ENCODE measurements at regions not wholly inside any gene's neighbourhood (a gene's known extent, or its start where the extent isn't known, plus 50 kb on each side); places are given as distances from the start of the nearest gene placed in this dataset.

GRCh38 chr6:16925461-16925860 lies 164.2 kb upstream of the ATXN1 start:
- H2AK9ac ChIP-seq (replicated peaks; ENCODE audit: low read depth, low read length, poor library complexity) = no peak overlapping the region
- in situ Hi-C loops (cut with MboI; ENCODE audit: low sequenced_read_pairs) = no loop called here
- peak overlapping the region; percentile 93; the same call in 1 of the 2 replicates for H3K14ac ChIP-seq (replicated peaks; ENCODE audit: low read depth, low read length)
- H4K20me1 ChIP-seq (ENCODE audit: insufficient read depth, low read length) = no peaks in the 10 kb centered on the region
- H3K9ac ChIP-seq (ENCODE audit: low read depth, low read length) = no peak overlapping the region; the same call in 1 of the 2 replicates
- H3K23ac ChIP-seq (ENCODE audit: low read depth, low read length) = peak overlapping the region; percentile 40; the same call in 1 of the 2 replicates
- no TSS peak for BruUV-seq (replicated peaks)
- H3K56ac ChIP-seq (ENCODE audit: extremely low read depth, insufficient read depth, low read length) = peak overlapping the region; percentile 67
- no CpG with 5 or more reads among the region's 4 CpGs for WGBS, 2 experiments (ENCODE audit: extremely low coverage in 2 of 2, insufficient read length in 1 of 2)
- H2AK5ac ChIP-seq (ENCODE audit: low read depth, low read length) = peak overlapping the region; percentile 92; the same call in 1 of the 2 replicates
- no peak for TF ChIP-seq FOS (IDR thresholded peaks at IDR 0.05; ENCODE audit: low read depth, low read length)
- no peak for TF ChIP-seq MXI1 (IDR thresholded peaks at IDR 0.05; ENCODE audit: borderline replicate concordance, low read depth, low read length)
- no peak for TF ChIP-seq BHLHE40 (IDR thresholded peaks at IDR 0.05; ENCODE audit: low read depth, low read length)
- TF ChIP-seq RFX5 (IDR thresholded peaks at IDR 0.05; ENCODE audit: low read depth, low read length) = no peak
- 0 out of 2 replicates have a peak, but pooled peaks have one; percentile 25 for TF ChIP-seq CEBPB (IDR thresholded peaks at IDR 0.05; ENCODE audit: low read depth, low read length)
- no peak for TF ChIP-seq RAD21 (IDR thresholded peaks at IDR 0.05; ENCODE audit: low read length)
- peak overlapping the region; percentile 41; the same call in 1 of the 2 replicates for H3K4me2 ChIP-seq (ENCODE audit: low read depth, low read length)
- ChIA-PET CTCF (interaction anchor here (0.7 kb wide), 1 partner anchor 565 kb away, joined by 3 read pairs; no protein-coding TSS in a partner anchor), POLR2A (ENCODE audit: unreplicated experiment) (no interaction called here)
- no peaks in the 10 kb centered on the region for H3K27me3 ChIP-seq (ENCODE audit: control insufficient read depth, insufficient read depth, low read length)
- peak overlapping the region; percentile 96 for H2BK15ac ChIP-seq (ENCODE audit: low read depth, low read length)
- no peaks in the 10 kb centered on the region for H3K79me1 ChIP-seq (ENCODE audit: low read depth in 1 of 2, low read length in 2 of 2)
- peak overlapping the region; percentile 100 for H4K5ac ChIP-seq (ENCODE audit: low read depth, low read length)
- DNase-seq (peak; percentile 69), ATAC-seq (ENCODE audit: low read depth) (peak; percentile 42)
- intact Hi-C loops (cut with micrococcal nuclease) = no loop called here
- H2AFZ ChIP-seq (replicated peaks; ENCODE audit: low read length, poor library complexity) = no peak overlapping the region
- peak overlapping the region; percentile 98 for H2BK120ac ChIP-seq (ENCODE audit: low read depth, low read length)
- peak overlapping the region; percentile 97 for H3K4ac ChIP-seq (ENCODE audit: low read depth, low read length)
- H2BK20ac ChIP-seq (ENCODE audit: low read depth, low read length) = peak overlapping the region; percentile 98
- peak overlapping the region; percentile 57; the same call in 1 of the 2 replicates for H3K27ac ChIP-seq (ENCODE audit: insufficient read depth, low read length)
- H3K9me1 ChIP-seq (ENCODE audit: insufficient read depth, low read length) = peaks cover 8% of the 10 kb centered on the region
- H3K36me3 ChIP-seq (ENCODE audit: control insufficient read depth, insufficient read depth, low read length) = no peaks in the 10 kb centered on the region
- peaks cover 16% of the 10 kb centered on the region for H3K4me1 ChIP-seq (ENCODE audit: control insufficient read depth, insufficient read depth, low read length)
- H4K8ac ChIP-seq (ENCODE audit: low read depth in 2 of 2, low read length in 2 of 2) = peak overlapping the region; percentile 74 to 96
- H3K9me3 ChIP-seq (ENCODE audit: control insufficient read depth, insufficient read depth, low read length) = no peaks in the 10 kb centered on the region
- H3K4me3 ChIP-seq (ENCODE audit: insufficient read depth, low read depth, low read length) = no peak overlapping the region
- H3K18ac ChIP-seq (ENCODE audit: low read depth, low read length) = peak overlapping the region; percentile 100
- H4K91ac ChIP-seq (ENCODE audit: insufficient read depth, low read depth, low read length) = peak overlapping the region; percentile 93
- H2BK5ac ChIP-seq (ENCODE audit: low read depth, low read length, poor library complexity, severe bottlenecking) = peak overlapping the region; percentile 83
- dilution Hi-C loops (cut with HindIII; ENCODE audit: low sequenced_read_pairs, unreplicated experiment) = no loop called here
